KMS-11 (cell line): ENCODE measurements at regions not wholly inside any gene's neighbourhood (a gene's known extent, or its start where the extent isn't known, plus 50 kb on each side); places are given as distances from the start of the nearest gene placed in this dataset.
"Not testable (repeated sequence)": the region's sequence is repeated elsewhere in the genome, so short reads cannot be mapped to it uniquely, and the experiment has no call there.

Source experiments
- H2AFZ ChIP-seq: fragments of 200-600 bp; sonication (generic); 2 replicates; pipeline ENCODE4 v1.6.1; 2016; ENCODE audit warnings: antibody characterized with exemption, mixed run types, low read depth
- H3K27ac ChIP-seq: fragments of 200-600 bp; sonication (generic); 2 replicates; pipeline ENCODE4 v1.6.1; 2016; ENCODE audit warnings: mild to moderate bottlenecking, mixed run types
- H3K27me3 ChIP-seq: fragments of 200-600 bp; sonication (generic); 2 replicates; pipeline ENCODE4 v1.6.1; 2017; ENCODE audit warnings: mild to moderate bottlenecking, low read depth, mixed run types, moderate library complexity; ENCODE audit not compliant: insufficient read depth
- H3K36me3 ChIP-seq: fragments of 200-600 bp; sonication (generic); 2 replicates; pipeline ENCODE4 v1.6.1; 2017; ENCODE audit warnings: mild to moderate bottlenecking, mixed run types; ENCODE audit not compliant: insufficient read depth
- H3K4me1 ChIP-seq: fragments of 200-600 bp; sonication (generic); 2 replicates; pipeline ENCODE4 v1.6.1; 2016; ENCODE audit warnings: mild to moderate bottlenecking, low read depth, mixed run types; ENCODE audit not compliant: poor library complexity, severe bottlenecking
- H3K4me2 ChIP-seq: fragments of 200-600 bp; sonication (generic); 2 replicates; pipeline ENCODE4 v1.7.0; 2016; ENCODE audit warnings: mild to moderate bottlenecking, mixed run types
- H3K4me3 ChIP-seq: fragments of 200-600 bp; sonication (generic); IDR thresholded peaks from 2 replicates; pipeline ENCODE4 v1.6.1; 2017; ENCODE audit warnings: low read depth, low read length, mixed read lengths; ENCODE audit not compliant: insufficient read depth
- H3K79me2 ChIP-seq: fragments of 200-600 bp; sonication (generic); 2 replicates; pipeline ENCODE4 v1.6.1; 2016; ENCODE audit warnings: low read depth, mixed run types; ENCODE audit not compliant: insufficient read depth
- H3K9ac ChIP-seq: fragments of 200-600 bp; sonication (generic); 2 replicates; pipeline ENCODE4 v1.6.1; 2016; ENCODE audit warnings: mild to moderate bottlenecking, mixed run types
- H4K20me1 ChIP-seq: fragments of 200-600 bp; sonication (generic); 2 replicates; pipeline ENCODE4 v1.6.1; 2016; ENCODE audit warnings: mild to moderate bottlenecking, mixed run types; ENCODE audit not compliant: insufficient read depth
- TF ChIP-seq, protein P1 (sequence below): fragments of 200-600 bp; sonication (generic); conservative IDR thresholded peaks from 2 replicates; pipeline ENCODE4 v1.6.1; 2017; ENCODE audit warnings: low read depth, mild to moderate bottlenecking, antibody characterized with exemption, low read length, moderate library complexity, mixed read lengths

DNA sequence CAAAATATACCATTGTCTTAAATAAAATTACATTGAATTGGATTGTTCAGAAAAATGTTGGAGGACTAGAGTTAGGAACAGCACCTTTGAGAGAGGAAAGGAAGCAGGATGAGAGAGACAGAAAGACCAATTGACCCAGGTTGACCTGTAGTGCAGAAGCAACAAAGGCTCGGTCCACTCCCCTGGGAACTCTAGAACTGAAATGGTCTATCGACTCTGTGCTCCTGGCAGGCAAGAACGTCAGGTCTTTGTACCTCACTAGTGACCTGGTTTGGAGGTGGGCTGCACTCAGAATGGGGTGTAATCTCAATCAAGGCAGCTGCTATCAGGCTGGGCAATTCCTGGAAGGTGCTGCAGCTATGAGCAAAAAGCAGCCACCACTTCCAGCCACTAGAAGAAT, 110.8 kb downstream of the FAM174A start:
- TF ChIP-seq, protein P1, sequence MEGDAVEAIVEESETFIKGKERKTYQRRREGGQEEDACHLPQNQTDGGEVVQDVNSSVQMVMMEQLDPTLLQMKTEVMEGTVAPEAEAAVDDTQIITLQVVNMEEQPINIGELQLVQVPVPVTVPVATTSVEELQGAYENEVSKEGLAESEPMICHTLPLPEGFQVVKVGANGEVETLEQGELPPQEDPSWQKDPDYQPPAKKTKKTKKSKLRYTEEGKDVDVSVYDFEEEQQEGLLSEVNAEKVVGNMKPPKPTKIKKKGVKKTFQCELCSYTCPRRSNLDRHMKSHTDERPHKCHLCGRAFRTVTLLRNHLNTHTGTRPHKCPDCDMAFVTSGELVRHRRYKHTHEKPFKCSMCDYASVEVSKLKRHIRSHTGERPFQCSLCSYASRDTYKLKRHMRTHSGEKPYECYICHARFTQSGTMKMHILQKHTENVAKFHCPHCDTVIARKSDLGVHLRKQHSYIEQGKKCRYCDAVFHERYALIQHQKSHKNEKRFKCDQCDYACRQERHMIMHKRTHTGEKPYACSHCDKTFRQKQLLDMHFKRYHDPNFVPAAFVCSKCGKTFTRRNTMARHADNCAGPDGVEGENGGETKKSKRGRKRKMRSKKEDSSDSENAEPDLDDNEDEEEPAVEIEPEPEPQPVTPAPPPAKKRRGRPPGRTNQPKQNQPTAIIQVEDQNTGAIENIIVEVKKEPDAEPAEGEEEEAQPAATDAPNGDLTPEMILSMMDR, result no peak
- Histone ChIP-seq H3K27me3 (no peaks in the 10 kb centered on the region), H3K4me1 (peaks cover 15% of the 10 kb centered on the region), H3K9ac (no peak overlapping the region), H3K4me3 (no peak overlapping the region), H3K27ac (no peak overlapping the region), H3K79me2 (no peaks in the 10 kb centered on the region), H3K36me3 (no peaks in the 10 kb centered on the region), H4K20me1 (no peaks in the 10 kb centered on the region), H3K4me2 (no peak overlapping the region), H2AFZ (no peak overlapping the region)

DNA sequence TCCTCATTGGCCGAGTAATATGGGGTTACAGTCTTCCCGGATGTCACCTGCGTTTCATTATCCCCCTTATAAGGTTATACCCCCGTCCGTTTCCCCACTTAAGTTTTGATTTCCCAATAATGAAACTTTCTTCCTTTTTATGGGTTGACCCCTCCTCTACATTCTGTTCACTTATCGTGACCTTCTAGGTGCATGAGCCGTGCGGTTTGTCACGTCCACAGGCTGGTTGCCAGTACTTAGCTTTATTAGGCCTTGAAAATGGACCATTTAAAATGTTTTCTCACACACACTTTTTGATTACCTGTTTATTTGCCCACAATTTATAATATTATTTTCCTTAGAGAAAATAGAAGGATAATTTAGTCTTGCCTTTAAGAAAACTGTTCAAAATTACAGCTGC, 111.5 kb downstream of the FAM174A start:
- Histone ChIP-seq H3K27ac (peak overlapping the region; percentile 34; the same call in 1 of the 2 replicates), H3K9ac (no peak overlapping the region), H2AFZ (no peak overlapping the region), H4K20me1 (no peaks in the 10 kb centered on the region), H3K4me2 (no peak overlapping the region), H3K79me2 (no peaks in the 10 kb centered on the region), H3K4me3 (no peak overlapping the region), H3K36me3 (no peaks in the 10 kb centered on the region), H3K4me1 (peaks cover 15% of the 10 kb centered on the region), H3K27me3 (no peaks in the 10 kb centered on the region)
- TF ChIP-seq, protein P1, result no peak

DNA sequence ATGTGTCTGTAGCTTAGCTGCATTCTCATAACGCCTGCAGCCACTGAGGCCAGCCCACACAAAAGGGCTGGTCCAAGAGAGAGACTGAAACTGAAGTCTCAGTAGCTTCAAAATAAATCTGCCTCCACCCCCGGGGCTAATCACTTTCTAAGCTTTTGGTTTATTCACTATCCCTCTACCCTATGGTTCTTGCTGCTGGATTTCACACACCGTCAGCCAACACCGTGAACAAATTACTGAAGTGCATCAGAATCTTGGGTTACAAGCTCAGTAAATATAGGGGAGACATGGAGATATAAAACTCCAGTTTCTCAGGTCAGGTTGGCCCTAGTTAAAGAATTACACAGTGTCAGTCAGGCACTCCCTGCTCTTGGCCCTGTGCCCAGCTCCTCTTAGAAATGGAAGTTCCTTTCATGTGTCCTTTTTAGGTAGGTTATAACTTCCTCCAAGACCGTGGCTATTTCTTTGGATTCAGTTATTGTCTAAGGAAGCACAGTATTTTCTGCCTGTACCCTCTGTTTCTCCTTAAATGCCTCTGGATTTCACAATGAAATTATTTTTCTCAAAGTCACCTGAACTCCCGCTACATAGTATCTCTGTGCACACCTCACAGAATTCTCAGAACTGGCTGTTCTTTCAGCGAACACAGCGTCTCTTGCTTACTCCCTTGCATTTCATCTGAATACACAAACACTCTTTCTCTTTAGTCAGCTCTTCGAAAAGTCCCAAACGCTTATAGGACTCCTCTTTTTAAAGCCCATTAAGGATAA, 112.5 kb downstream of the FAM174A start:
- Histone ChIP-seq H3K9ac (peak overlapping the region; percentile 10; the same call in 1 of the 2 replicates), H3K27me3 (no peaks in the 10 kb centered on the region), H3K4me2 (peak overlapping the region; percentile 27), H4K20me1 (no peaks in the 10 kb centered on the region), H2AFZ (peak overlapping the region; percentile 32), H3K4me1 (peaks cover 15% of the 10 kb centered on the region), H3K27ac (peak overlapping the region; percentile 34; the same call in 1 of the 2 replicates), H3K4me3 (no peak overlapping the region), H3K79me2 (no peaks in the 10 kb centered on the region), H3K36me3 (no peaks in the 10 kb centered on the region)
- TF ChIP-seq, protein P1, result no peak

DNA sequence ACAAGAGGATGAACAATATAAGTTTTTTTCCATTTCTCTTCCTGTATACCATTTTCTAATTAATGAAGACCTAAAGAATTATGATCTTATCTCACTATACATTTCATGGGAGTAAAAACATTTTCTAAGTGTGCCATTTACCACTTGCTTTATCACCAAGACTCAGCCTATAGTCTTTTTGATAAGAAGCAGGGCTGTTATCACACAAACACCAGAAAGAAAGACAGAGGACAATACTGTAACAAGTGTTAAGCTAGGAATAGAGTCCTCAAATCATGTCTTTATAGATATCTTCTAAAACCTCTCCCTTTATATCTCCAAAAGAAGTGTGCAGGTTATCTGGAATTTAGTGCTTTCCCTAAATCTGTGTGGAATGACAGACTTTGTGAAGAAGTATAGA, 119.7 kb downstream of the FAM174A start:
- TF ChIP-seq, protein P1, result no peak

DNA sequence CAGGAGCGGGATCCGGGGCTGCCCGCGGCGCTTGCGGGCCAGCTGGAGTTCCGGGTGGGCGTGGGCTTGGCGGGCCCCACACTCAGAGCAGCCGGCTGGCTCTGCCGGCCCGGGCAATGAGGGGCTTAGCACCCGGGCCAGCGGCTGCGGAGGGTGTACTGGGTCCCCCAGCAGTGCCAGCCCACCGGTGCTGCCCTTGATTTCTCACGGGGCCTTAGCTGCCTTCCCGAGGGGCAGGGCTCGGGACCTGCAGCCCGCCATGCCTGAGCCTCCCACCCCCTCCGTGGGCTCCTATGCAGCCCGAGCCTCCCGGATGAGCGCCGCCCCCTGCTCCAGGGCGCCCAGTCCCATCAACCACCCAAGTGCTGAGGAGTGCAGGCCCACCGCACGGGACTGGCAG, 121.6 kb downstream of the FAM174A start:
- H3K79me2 ChIP-seq, H3K4me2 ChIP-seq, H3K4me3 ChIP-seq, H3K27me3 ChIP-seq, H3K4me1 ChIP-seq, H2AFZ ChIP-seq, H3K27ac ChIP-seq, H3K9ac ChIP-seq, H3K36me3 ChIP-seq, H4K20me1 ChIP-seq: not testable (repeated sequence)

More for the DNA sequence above, 119.7 kb downstream of the FAM174A start:
- Histone ChIP-seq H3K9ac (no peak overlapping the region), H3K36me3 (no peaks in the 10 kb centered on the region), H3K4me3 (no peak overlapping the region), H4K20me1 (no peaks in the 10 kb centered on the region), H3K4me1 (no peaks in the 10 kb centered on the region), H2AFZ (no peak overlapping the region), H3K4me2 (no peak overlapping the region), H3K27me3 (no peaks in the 10 kb centered on the region), H3K27ac (no peak overlapping the region), H3K79me2 (no peaks in the 10 kb centered on the region)
